Gastroesophageal sphincter (tissue), 4 donors: ENCODE measurements at regions not wholly inside any gene's neighbourhood (a gene's known extent, or its start where the extent isn't known, plus 50 kb on each side); places are given as distances from the start of the nearest gene placed in this dataset.
A peak's percentile ranks its signal among the peaks of the same experiment; 100 is the strongest.
"Not testable (repeated sequence)": the region's sequence is repeated elsewhere in the genome, so short reads cannot be mapped to it uniquely, and the experiment has no call there.

Source experiments
- ATAC-seq: fragments of 150-250 bp; one replicate; pipeline ENCODE4 v1.9.1; 2016; ENCODE audit warnings: mild to moderate bottlenecking, moderate library complexity
- H3K27ac ChIP-seq, 4 donors: fragments of 200-600 bp; sonication (generic) in 3 of 4; 1 replicate in 3 of 4; 2 replicates in 1 of 4; pipeline ENCODE4 v1.5.1; 2016 to 2019
- H3K27me3 ChIP-seq: fragments of 200-600 bp; sonication (generic); one replicate; pipeline ENCODE4 v1.5.1; 2019
- H3K36me3 ChIP-seq, 2 donors: fragments of 200-600 bp; sonication (generic); one replicate each; pipeline ENCODE4 v1.5.1; 2019; ENCODE audit warnings: control low read depth in 1 of 2
- H3K4me1 ChIP-seq, 3 donors: fragments of 200-600 bp; sonication (generic); 1 replicate in 2 of 3; 2 replicates in 1 of 3; pipeline ENCODE4 v1.5.1; 2016 to 2019; ENCODE audit warnings: control low read depth in 2 of 3
- H3K4me3 ChIP-seq, 2 donors: fragments of 200-600 bp; sonication (generic); one replicate each; pipeline ENCODE4 v1.5.1; 2019; ENCODE audit warnings: mild to moderate bottlenecking in 1 of 2, moderate library complexity in 1 of 2
- H3K9me3 ChIP-seq, 3 donors: fragments of 200-600 bp; sonication (generic); one replicate each; pipeline ENCODE4 v1.5.1; 2017 to 2019; ENCODE audit warnings: control low read depth in 2 of 3
- EP300 ChIP-seq: sonication (generic); formaldehyde crosslinking; IDR thresholded peaks from one replicate; pipeline ENCODE4 v1.6.1; 2017; ENCODE audit warnings: antibody characterized with exemption, mild to moderate bottlenecking
- POLR2A ChIP-seq, 2 donors: fragments of 450-650 bp; IDR thresholded peaks; one replicate each; pipeline ENCODE4 v1.6.1; 2017; ENCODE audit warnings: antibody characterized with exemption in 2 of 2, mild to moderate bottlenecking in 2 of 2, moderate library complexity in 1 of 2
- POLR2AphosphoS5 ChIP-seq: sonication (generic); formaldehyde crosslinking; IDR thresholded peaks from one replicate; pipeline ENCODE4 v1.6.1; 2017; ENCODE audit warnings: antibody characterized with exemption
- WGBS, 2 donors: methylation state at CpG; one replicate each; pipeline ENCODE4 v1.1.5; 2018; ENCODE audit warnings: low coverage in 1 of 2; 5-methylcytosine and 5-hydroxymethylcytosine counted together
- TF ChIP-seq, protein P1 (sequence below), 4 experiments: fragments of 200-600 bp in 2 of 4; fragments of 450-650 bp in 2 of 4; sonication (generic) in 1 of 4; IDR thresholded peaks; one replicate each; pipeline ENCODE4 v1.5.1; 2017 to 2019; ENCODE audit warnings: antibody characterized with exemption in 4 of 4, mild to moderate bottlenecking in 2 of 4, moderate library complexity in 2 of 4

DNA sequence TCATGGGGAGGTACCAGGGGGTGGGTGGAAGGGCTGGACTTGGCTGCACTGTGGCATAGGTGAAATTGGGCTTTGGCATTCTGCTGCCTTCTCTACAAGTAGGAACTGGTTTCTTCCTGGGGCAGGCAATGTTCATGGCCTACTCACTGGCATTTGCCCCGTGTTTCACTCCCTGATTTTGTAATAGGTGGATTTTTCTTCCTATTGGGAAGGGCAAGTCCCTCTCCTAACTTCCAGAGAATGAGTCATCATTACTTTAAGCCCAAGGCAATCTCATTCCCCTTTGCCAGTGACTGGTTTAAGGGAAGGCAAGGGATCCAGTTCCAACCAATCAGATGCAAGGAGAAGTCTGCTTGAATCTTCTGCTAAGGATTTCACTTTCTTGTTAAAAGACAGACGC is 67.9 kb upstream of the ANKRD55 start:
- ATAC-seq = no peak
- Histone ChIP-seq H3K27me3 (no peaks in the 10 kb centered on the region), H3K27ac (no peak overlapping the region), H3K36me3 (no peaks in the 10 kb centered on the region), H3K4me3 (no peak overlapping the region), H3K9me3 (no peaks in the 10 kb centered on the region), H3K4me1 (peaks cover 0 to 12% (median 0%) of the 10 kb centered on the region in 3 donors)
- TF ChIP-seq POLR2AphosphoS5 (no peak), EP300 (no peak), POLR2A (IDR thresholded peaks at IDR 0.05) (no peak)
- TF ChIP-seq, protein P1, sequence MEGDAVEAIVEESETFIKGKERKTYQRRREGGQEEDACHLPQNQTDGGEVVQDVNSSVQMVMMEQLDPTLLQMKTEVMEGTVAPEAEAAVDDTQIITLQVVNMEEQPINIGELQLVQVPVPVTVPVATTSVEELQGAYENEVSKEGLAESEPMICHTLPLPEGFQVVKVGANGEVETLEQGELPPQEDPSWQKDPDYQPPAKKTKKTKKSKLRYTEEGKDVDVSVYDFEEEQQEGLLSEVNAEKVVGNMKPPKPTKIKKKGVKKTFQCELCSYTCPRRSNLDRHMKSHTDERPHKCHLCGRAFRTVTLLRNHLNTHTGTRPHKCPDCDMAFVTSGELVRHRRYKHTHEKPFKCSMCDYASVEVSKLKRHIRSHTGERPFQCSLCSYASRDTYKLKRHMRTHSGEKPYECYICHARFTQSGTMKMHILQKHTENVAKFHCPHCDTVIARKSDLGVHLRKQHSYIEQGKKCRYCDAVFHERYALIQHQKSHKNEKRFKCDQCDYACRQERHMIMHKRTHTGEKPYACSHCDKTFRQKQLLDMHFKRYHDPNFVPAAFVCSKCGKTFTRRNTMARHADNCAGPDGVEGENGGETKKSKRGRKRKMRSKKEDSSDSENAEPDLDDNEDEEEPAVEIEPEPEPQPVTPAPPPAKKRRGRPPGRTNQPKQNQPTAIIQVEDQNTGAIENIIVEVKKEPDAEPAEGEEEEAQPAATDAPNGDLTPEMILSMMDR (IDR thresholded peaks at IDR 0.05) = no peak
- 100% methylated on average over 1 to 2 of the region's 2 CpGs for WGBS, 2 donors

DNA sequence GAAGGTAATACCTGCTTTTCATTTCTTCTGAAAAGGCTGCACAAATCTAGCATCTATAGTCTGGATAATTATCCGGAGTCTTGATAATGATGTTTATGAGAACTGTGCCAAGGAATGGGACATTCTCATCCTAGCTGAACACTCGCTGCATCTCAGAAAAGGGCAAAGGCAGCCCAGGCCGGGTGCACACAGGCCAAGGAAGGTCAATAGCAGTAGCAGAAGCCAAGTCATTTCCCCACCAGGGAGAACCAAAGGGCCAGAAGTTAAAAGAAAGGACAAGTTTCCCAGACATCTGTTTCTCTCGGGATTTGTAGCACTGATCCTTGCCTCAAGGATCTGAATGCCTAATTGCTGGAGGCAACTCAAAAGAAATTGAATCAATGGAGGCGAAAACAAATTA is 66.1 kb upstream of the ANKRD55 start:
- WGBS, 2 donors = 51 to 57% methylated on average over 1 to 5 of the region's 5 CpGs
- Histone ChIP-seq H3K27ac (no peak overlapping the region), H3K27me3 (no peaks in the 10 kb centered on the region), H3K9me3 (no peaks in the 10 kb centered on the region), H3K36me3 (no peaks in the 10 kb centered on the region), H3K4me3 (no peak overlapping the region), H3K4me1 (peaks cover 0 to 12% (median 0%) of the 10 kb centered on the region in 3 donors)
- ATAC-seq = no peak
- TF ChIP-seq EP300 (no peak), POLR2AphosphoS5 (no peak), POLR2A (IDR thresholded peaks at IDR 0.05) (no peak)
- TF ChIP-seq, protein P1 (IDR thresholded peaks at IDR 0.05) = no peak

DNA sequence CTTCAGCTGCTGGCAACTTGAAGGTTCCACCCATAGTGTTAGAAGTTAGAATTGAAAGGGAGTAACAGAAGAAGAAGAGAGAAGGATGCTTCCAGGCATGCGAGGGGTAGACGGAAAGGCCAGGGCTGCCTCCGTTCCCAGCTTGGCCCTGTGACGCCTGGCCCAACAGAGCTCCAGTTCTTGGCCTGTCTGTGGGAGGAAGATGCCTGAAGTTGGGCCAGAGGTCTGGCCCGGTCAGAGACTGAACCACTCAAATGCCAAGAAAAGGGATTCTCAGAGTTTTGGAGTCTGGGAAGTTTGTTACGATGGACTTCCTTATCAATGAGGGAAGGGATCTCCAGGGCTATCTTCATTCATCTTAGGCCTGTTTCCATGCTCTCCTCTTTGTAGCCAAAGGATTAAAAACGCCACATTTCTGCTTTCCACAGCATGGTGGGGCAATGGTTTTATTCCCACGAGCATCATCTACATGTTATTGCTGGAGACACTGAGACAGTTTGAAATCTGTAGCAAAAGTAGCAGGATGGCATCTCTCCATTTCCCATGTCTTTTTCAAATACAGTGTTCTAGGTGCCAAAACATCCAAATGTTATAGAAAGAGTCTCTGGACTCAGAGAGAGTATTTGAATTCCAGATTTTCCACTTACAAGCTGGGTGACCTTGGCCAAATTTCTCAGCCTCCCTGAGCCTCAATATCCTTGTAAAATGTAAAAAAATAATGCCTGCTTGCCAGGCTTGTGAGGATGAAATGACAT is 65.4 kb upstream of the ANKRD55 start:
- Histone ChIP-seq H3K4me1 (peaks cover 0 to 12% (median 0%) of the 10 kb centered on the region in 3 donors), H3K36me3 (no peaks in the 10 kb centered on the region), H3K9me3 (no peaks in the 10 kb centered on the region), H3K4me3 (no peak overlapping the region), H3K27ac (no peak overlapping the region), H3K27me3 (no peaks in the 10 kb centered on the region)
- WGBS, 2 donors = 59 to 68% methylated on average over 5 to 7 of the region's 8 CpGs
- peak; percentile 36 for ATAC-seq
- no peak for TF ChIP-seq EP300
- TF ChIP-seq, protein P1 (IDR thresholded peaks at IDR 0.05) = no peak
- no peak for TF ChIP-seq POLR2AphosphoS5
- TF ChIP-seq POLR2A (IDR thresholded peaks at IDR 0.05) = no peak

DNA sequence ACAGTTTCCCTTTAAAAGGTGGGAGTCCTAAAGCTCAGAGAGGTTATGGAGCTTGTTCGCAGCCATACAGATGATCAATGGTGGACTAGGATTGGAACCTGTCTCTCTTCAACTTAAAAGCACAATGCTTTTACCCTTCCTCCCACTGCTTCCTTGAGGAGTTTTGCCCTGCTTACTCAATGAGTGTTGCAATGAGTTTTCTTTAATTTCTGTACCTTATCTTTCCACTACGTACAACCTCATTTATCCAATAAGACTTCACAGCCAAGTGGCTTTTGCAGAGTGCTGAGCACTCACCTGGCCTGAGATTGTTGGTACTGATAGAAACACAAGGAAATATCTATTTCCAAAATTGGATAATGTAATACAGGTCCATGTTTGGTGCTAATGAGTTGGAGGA is 64.7 kb upstream of the ANKRD55 start:
- Histone ChIP-seq H3K27me3 (no peaks in the 10 kb centered on the region), H3K4me1 (peaks cover 0 to 12% (median 0%) of the 10 kb centered on the region in 3 donors), H3K36me3 (no peaks in the 10 kb centered on the region), H3K9me3 (no peaks in the 10 kb centered on the region), H3K4me3 (no peak overlapping the region), H3K27ac (no peak overlapping the region)
- no peak for TF ChIP-seq EP300
- TF ChIP-seq, protein P1 (IDR thresholded peaks at IDR 0.05) = no peak
- TF ChIP-seq POLR2AphosphoS5 = no peak
- TF ChIP-seq POLR2A (IDR thresholded peaks at IDR 0.05) = no peak
- WGBS, 2 donors = 44 to 64% methylated on average over 2 of the region's 2 CpGs
- no peak for ATAC-seq

DNA sequence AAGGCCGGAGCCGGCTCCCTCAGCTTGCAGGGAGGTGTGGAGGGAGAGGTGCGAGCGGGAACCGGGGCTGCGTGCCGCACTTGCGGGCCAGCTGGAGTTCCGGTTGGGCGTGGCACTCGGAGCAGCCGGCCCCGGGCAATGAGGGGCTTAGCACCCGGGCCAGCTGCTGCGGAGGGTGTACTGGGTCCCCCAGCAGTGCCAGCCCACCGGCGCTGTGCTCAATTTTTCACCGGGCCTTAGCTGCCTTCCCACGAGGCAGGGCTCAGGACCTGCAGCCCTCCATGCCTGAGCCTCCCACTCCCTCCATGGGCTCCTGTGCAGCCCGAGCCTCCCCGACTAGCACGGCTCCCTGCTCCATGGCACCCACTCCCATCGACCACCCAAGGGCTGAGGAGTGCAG is 62.2 kb upstream of the ANKRD55 start:
- not testable (repeated sequence) for ATAC-seq, H3K27ac ChIP-seq, H3K36me3 ChIP-seq, H3K9me3 ChIP-seq, H3K27me3 ChIP-seq, H3K4me3 ChIP-seq
- WGBS, 2 donors = no CpG with 5 or more reads among the region's 23 CpGs
- peaks cover 0 to 12% (median 0%) of the 10 kb centered on the region in 3 donors for H3K4me1 ChIP-seq
